ENCODE measurements at regions not wholly inside any gene's neighbourhood (a gene's known extent, or its start where the extent isn't known, plus 50 kb on each side); places are given as distances from the start of the nearest gene placed in this dataset.

- no peak for ATAC-seq
- DNase-seq: peak in 1 of 3 donors; percentile 15
- Histone ChIP-seq H3K9me3 (no peaks in the 10 kb centered on the region), H3K4me1 (no peaks in the 10 kb centered on the region), H3K27me3 (no peaks in the 10 kb centered on the region), H3K27ac (no peak overlapping the region), H3K4me3 (no peak overlapping the region), H3K36me3 (no peaks in the 10 kb centered on the region)
- intact Hi-C loops (cut with DNase I): no loop called here
- TF ChIP-seq POLR2A (IDR thresholded peaks at IDR 0.05) (no peak), CTCF (IDR thresholded peaks at IDR 0.05) (no peak)
- 73% methylated on average over 5 of the region's 7 CpGs for WGBS (ENCODE audit: insufficient coverage, low coverage, low lambda C conversion rate, missing lambda C conversion rate)
These were observed 233.3 kb downstream of the SNRPN start for GRCh38 chr15:25188051-25188450.

- H3K27ac ChIP-seq: no peak overlapping the region
- H3K36me3 ChIP-seq: no peaks in the 10 kb centered on the region
- no peak overlapping the region for H3K4me3 ChIP-seq
- TF ChIP-seq POLR2A (IDR thresholded peaks at IDR 0.05) (no peak), CTCF (IDR thresholded peaks at IDR 0.05) (no peak)
- no peaks in the 10 kb centered on the region for H3K27me3 ChIP-seq
- peak in 1 of 4 donors; percentile 30 for ATAC-seq
- intact Hi-C loops (cut with DNase I): no loop called here
- no peak for DNase-seq
- H3K4me1 ChIP-seq: no peaks in the 10 kb centered on the region
- H3K9me3 ChIP-seq: no peaks in the 10 kb centered on the region
- WGBS (ENCODE audit: insufficient coverage, low coverage, low lambda C conversion rate, missing lambda C conversion rate): no CpG with 5 or more reads among the region's 7 CpGs
These were observed 233.8 kb downstream of the SNRPN start for GRCh38 chr15:25188551-25189101.

- Histone ChIP-seq H3K4me3 (no peak overlapping the region), H3K36me3 (no peaks in the 10 kb centered on the region), H3K27me3 (no peaks in the 10 kb centered on the region), H3K4me1 (no peaks in the 10 kb centered on the region), H3K9me3 (no peaks in the 10 kb centered on the region), H3K27ac (no peak overlapping the region)
- WGBS (ENCODE audit: insufficient coverage, low coverage, low lambda C conversion rate, missing lambda C conversion rate): no CpG with 5 or more reads among the region's 11 CpGs
- DNase-seq (no peak), ATAC-seq (no peak)
- intact Hi-C loops (cut with DNase I): no loop called here
- TF ChIP-seq POLR2A (IDR thresholded peaks at IDR 0.05) (no peak), CTCF (IDR thresholded peaks at IDR 0.05) (no peak)
These were observed 234.8 kb downstream of the SNRPN start for GRCh38 chr15:25189551-25189950.

GRCh38 chr15:25192651-25193050, 237.9 kb downstream of the SNRPN start:
- no peaks in the 10 kb centered on the region for H3K36me3 ChIP-seq
- H3K4me3 ChIP-seq: no peak overlapping the region
- TF ChIP-seq CTCF (IDR thresholded peaks at IDR 0.05) (no peak), POLR2A (IDR thresholded peaks at IDR 0.05) (no peak)
- intact Hi-C loops (cut with DNase I): loop anchor here (10.0 kb wide), 2 partner anchors 78 to 278 kb away; no protein-coding TSS in a partner anchor
- DNase-seq: peak; percentile 36 to 86 (median 82)
- peak; percentile 37 to 89 (median 52) for ATAC-seq
- no CpG with 5 or more reads among the region's 11 CpGs for WGBS (ENCODE audit: insufficient coverage, low coverage, low lambda C conversion rate, missing lambda C conversion rate)
- H3K27ac ChIP-seq: no peak overlapping the region
- H3K4me1 ChIP-seq: no peaks in the 10 kb centered on the region
- no peaks in the 10 kb centered on the region for H3K9me3 ChIP-seq
- no peaks in the 10 kb centered on the region for H3K27me3 ChIP-seq

GRCh38 chr15:25207369-25207768, 231.5 kb downstream of the UBE3A start:
- DNase-seq (no peak), ATAC-seq (no peak)
- no peak for TF ChIP-seq CTCF (IDR thresholded peaks at IDR 0.05)
- TF ChIP-seq POLR2A (IDR thresholded peaks at IDR 0.05): no peak
- no CpG with 5 or more reads among the region's 5 CpGs for WGBS (ENCODE audit: insufficient coverage, low coverage, low lambda C conversion rate, missing lambda C conversion rate)
- no peak overlapping the region for H3K4me3 ChIP-seq
- no peak overlapping the region for H3K27ac ChIP-seq
- H3K36me3 ChIP-seq: no peaks in the 10 kb centered on the region
- intact Hi-C loops (cut with DNase I): no loop called here
- H3K4me1 ChIP-seq: no peaks in the 10 kb centered on the region
- no peaks in the 10 kb centered on the region for H3K9me3 ChIP-seq
- no peaks in the 10 kb centered on the region for H3K27me3 ChIP-seq

Data from right lobe of liver (tissue), 6 donors.